Liver (tissue), 8 donors: ENCODE measurements at regions not wholly inside any gene's neighbourhood (a gene's known extent, or its start where the extent isn't known, plus 50 kb on each side); places are given as distances from the start of the nearest gene placed in this dataset.

Experiments used
- DNase-seq: peaks from one replicate; pipeline ENCODE4 v3.0.0-alpha.2; 2017; ENCODE audit warnings: low spot score
- H3K27ac ChIP-seq, 2 donors: one replicate each; pipeline ENCODE4 v1.7.0; 2013; ENCODE audit warnings: inconsistent platforms in 2 of 2, low read length in 2 of 2, control low read depth in 1 of 2, low read depth in 1 of 2, mild to moderate bottlenecking in 1 of 2
- H3K27me3 ChIP-seq, 4 donors: one replicate each; pipeline versions ENCODE4 v1.6.1 to v1.7.0; 2013; ENCODE audit warnings: low read length in 3 of 4, inconsistent platforms in 1 of 4, mild to moderate bottlenecking in 1 of 4, moderate library complexity in 1 of 4; ENCODE audit not compliant: control insufficient read depth in 4 of 4, insufficient read depth in 4 of 4
- H3K36me3 ChIP-seq, 4 donors: one replicate each; pipeline versions ENCODE4 v1.6.1 to v1.7.0; 2013; ENCODE audit warnings: low read length in 3 of 4, mild to moderate bottlenecking in 3 of 4, low read depth in 1 of 4, moderate library complexity in 1 of 4; ENCODE audit not compliant: control insufficient read depth in 4 of 4, insufficient read depth in 3 of 4
- H3K4me1 ChIP-seq, 4 donors: one replicate each; pipeline versions ENCODE4 v1.6.1 to v1.7.0; 2013; ENCODE audit warnings: low read length in 3 of 4, mild to moderate bottlenecking in 3 of 4, moderate library complexity in 1 of 4; ENCODE audit not compliant: control insufficient read depth in 4 of 4, insufficient read depth in 4 of 4
- H3K4me3 ChIP-seq, 3 donors: one replicate each; pipeline versions ENCODE4 v1.6.1 to v1.7.0; 2013; ENCODE audit warnings: low read length in 3 of 3, control low read depth in 1 of 3, low read depth in 1 of 3, mild to moderate bottlenecking in 1 of 3
- H3K9ac ChIP-seq, 2 donors: one replicate each; pipeline ENCODE4 v1.7.0; 2013; ENCODE audit warnings: low read length in 2 of 2, mild to moderate bottlenecking in 2 of 2, moderate library complexity in 2 of 2, control low read depth in 1 of 2, low read depth in 1 of 2
- H3K9me3 ChIP-seq, 4 donors: one replicate each; pipeline versions ENCODE4 v1.6.1 to v1.7.0; 2013; ENCODE audit warnings: low read length in 3 of 4; ENCODE audit not compliant: control insufficient read depth in 4 of 4
- ATF3 ChIP-seq: IDR thresholded peaks from 2 replicates; pipeline ENCODE4 v1.6.1; 2016; ENCODE audit warnings: antibody characterized with exemption
- CTCF ChIP-seq: fragments of 150-350 bp; IDR thresholded peaks from 2 replicates; pipeline ENCODE4 v1.5.1; 2017; ENCODE audit warnings: improper control_type of control experiment, low read depth, low read length; ENCODE audit not compliant: missing input control
- EGR1 ChIP-seq, 2 donors: IDR thresholded peaks; 2 replicates each; pipeline ENCODE4 v1.6.1; 2016 to 2018; ENCODE audit warnings: antibody characterized with exemption in 2 of 2, low read depth in 2 of 2
- FOXA1 ChIP-seq: IDR thresholded peaks from 2 replicates; pipeline ENCODE4 v1.6.1; 2016; ENCODE audit warnings: antibody characterized with exemption
- FOXA2 ChIP-seq: IDR thresholded peaks from 2 replicates; pipeline ENCODE4 v1.6.1; 2016; ENCODE audit warnings: antibody characterized with exemption
- GABPA ChIP-seq, 2 donors: IDR thresholded peaks in 1 of 2; conservative IDR thresholded peaks in 1 of 2; 2 replicates each; pipeline ENCODE4 v1.6.1; 2016; ENCODE audit warnings: antibody characterized with exemption in 2 of 2, mild to moderate bottlenecking in 1 of 2, moderate library complexity in 1 of 2
- HNF4A ChIP-seq, 2 donors: conservative IDR thresholded peaks; 2 replicates each; pipeline ENCODE4 v1.6.1; 2016; ENCODE audit warnings: antibody characterized with exemption in 2 of 2, mild to moderate bottlenecking in 2 of 2
- HNF4G ChIP-seq: IDR thresholded peaks from 2 replicates; pipeline ENCODE4 v1.6.1; 2016; ENCODE audit warnings: antibody characterized with exemption
- JUND ChIP-seq, 2 donors: IDR thresholded peaks; 2 replicates each; pipeline ENCODE4 v1.6.1; 2016; ENCODE audit warnings: antibody characterized with exemption in 2 of 2
- NR2F2 ChIP-seq: IDR thresholded peaks from 2 replicates; pipeline ENCODE4 v1.6.1; 2016; ENCODE audit warnings: antibody characterized with exemption
- RAD21 ChIP-seq, 2 donors: IDR thresholded peaks; 2 replicates each; pipeline ENCODE4 v1.6.1; 2016; ENCODE audit warnings: antibody characterized with exemption in 2 of 2, mild to moderate bottlenecking in 2 of 2
- REST ChIP-seq: IDR thresholded peaks from 2 replicates; pipeline ENCODE4 v1.6.1; 2016; ENCODE audit warnings: antibody characterized with exemption, mild to moderate bottlenecking
- RXRA ChIP-seq, 2 donors: IDR thresholded peaks; 2 replicates each; pipeline ENCODE4 v1.6.1; 2017 to 2018; ENCODE audit warnings: antibody characterized with exemption in 2 of 2, mild to moderate bottlenecking in 1 of 2
- SP1 ChIP-seq: IDR thresholded peaks from 2 replicates; pipeline ENCODE4 v1.6.1; 2018; ENCODE audit warnings: antibody characterized with exemption, mild to moderate bottlenecking
- TAF1 ChIP-seq: conservative IDR thresholded peaks from 2 replicates; pipeline ENCODE4 v1.6.1; 2016; ENCODE audit warnings: antibody characterized with exemption, mild to moderate bottlenecking
- YY1 ChIP-seq: IDR thresholded peaks from 2 replicates; pipeline ENCODE4 v1.6.1; 2016; ENCODE audit warnings: antibody characterized with exemption, mild to moderate bottlenecking
- WGBS: extraction: QIAGEN DNeasy Blood & Tissue Kit; methylation state at CpG from one replicate; pipeline ENCODE4 v1.1.7; 2013; 5-methylcytosine and 5-hydroxymethylcytosine counted together
- TF ChIP-seq, protein P1 (sequence below): IDR thresholded peaks from 2 replicates; pipeline ENCODE4 v1.6.1; 2016; ENCODE audit warnings: antibody characterized with exemption
- TF ChIP-seq, protein P2 (sequence below): IDR thresholded peaks from 2 replicates; pipeline ENCODE4 v1.6.1; 2016; ENCODE audit warnings: antibody characterized with exemption
- donor health status: healthy.
- donor health status: healthy.
- donor health status: healthy.
- donor health status: healthy.
- donor health status: healthy.

- H3K4me1 ChIP-seq = no peaks in the 10 kb centered on the region
- H3K27ac ChIP-seq = no peak overlapping the region
- H3K36me3 ChIP-seq = no peaks in the 10 kb centered on the region
- no peak overlapping the region for H3K9ac ChIP-seq
- H3K4me3 ChIP-seq = no peak overlapping the region
- no peaks in the 10 kb centered on the region for H3K9me3 ChIP-seq
- DNase-seq = no peak
- TF ChIP-seq CTCF (no peak), HNF4A (conservative IDR thresholded peaks at IDR 0.05) (no peak), FOXA1 (no peak), TAF1 (no peak), SP1 (no peak), GABPA (IDR thresholded peaks at IDR 0.05 in 1 of 2, conservative IDR thresholded peaks at IDR 0.05 in 1 of 2) (no peak), HNF4G (no peak), YY1 (no peak), RXRA (IDR thresholded peaks at IDR 0.05) (no peak), ATF3 (no peak)
- TF ChIP-seq, protein P1, sequence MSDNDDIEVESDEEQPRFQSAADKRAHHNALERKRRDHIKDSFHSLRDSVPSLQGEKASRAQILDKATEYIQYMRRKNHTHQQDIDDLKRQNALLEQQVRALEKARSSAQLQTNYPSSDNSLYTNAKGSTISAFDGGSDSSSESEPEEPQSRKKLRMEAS = no peak
- TF ChIP-seq, protein P2, sequence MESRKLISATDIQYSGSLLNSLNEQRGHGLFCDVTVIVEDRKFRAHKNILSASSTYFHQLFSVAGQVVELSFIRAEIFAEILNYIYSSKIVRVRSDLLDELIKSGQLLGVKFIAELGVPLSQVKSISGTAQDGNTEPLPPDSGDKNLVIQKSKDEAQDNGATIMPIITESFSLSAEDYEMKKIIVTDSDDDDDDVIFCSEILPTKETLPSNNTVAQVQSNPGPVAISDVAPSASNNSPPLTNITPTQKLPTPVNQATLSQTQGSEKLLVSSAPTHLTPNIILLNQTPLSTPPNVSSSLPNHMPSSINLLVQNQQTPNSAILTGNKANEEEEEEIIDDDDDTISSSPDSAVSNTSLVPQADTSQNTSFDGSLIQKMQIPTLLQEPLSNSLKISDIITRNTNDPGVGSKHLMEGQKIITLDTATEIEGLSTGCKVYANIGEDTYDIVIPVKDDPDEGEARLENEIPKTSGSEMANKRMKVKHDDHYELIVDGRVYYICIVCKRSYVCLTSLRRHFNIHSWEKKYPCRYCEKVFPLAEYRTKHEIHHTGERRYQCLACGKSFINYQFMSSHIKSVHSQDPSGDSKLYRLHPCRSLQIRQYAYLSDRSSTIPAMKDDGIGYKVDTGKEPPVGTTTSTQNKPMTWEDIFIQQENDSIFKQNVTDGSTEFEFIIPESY = no peak
- 88% methylated on average over 3 of the region's 3 CpGs for WGBS
- H3K27me3 ChIP-seq = no peaks in the 10 kb centered on the region
Measured at GRCh38 chr4:10316851-10317250, 140.4 kb downstream of the ZNF518B start.

DNA sequence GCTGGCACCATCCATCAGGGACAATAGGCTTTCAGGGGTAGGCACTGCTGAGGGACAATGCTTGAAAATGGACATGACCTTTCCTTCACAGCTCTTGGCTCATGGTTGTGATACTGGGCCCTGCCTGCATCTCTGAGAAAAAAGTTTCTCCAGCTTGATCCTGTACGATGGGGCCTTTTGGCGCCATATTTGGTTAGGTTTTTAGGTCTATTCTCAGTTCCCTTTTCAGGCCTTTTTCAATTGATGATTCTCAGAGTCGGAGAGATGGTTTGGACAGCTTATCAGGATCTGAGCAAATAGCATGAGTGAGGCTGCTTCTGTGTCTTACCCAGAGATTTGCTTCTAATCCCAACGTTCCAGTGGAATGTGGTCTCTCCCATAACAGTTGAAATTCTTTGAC, 141.6 kb downstream of the ZNF518B start:
- 69% methylated on average over 4 of the region's 4 CpGs for WGBS

More for the DNA sequence above, 141.6 kb downstream of the ZNF518B start:
- Histone ChIP-seq H3K27me3 (no peaks in the 10 kb centered on the region), H3K9me3 (no peaks in the 10 kb centered on the region), H3K4me3 (no peak overlapping the region), H3K4me1 (no peaks in the 10 kb centered on the region), H3K27ac (no peak overlapping the region), H3K36me3 (no peaks in the 10 kb centered on the region), H3K9ac (no peak overlapping the region)
- DNase-seq = no peak
- no peak for TF ChIP-seq EGR1 (IDR thresholded peaks at IDR 0.05; ENCODE audit: low read depth in 2 of 2)
- TF ChIP-seq HNF4G = no peak
- TF ChIP-seq, protein P1 = no peak
- TF ChIP-seq NR2F2 = no peak
- TF ChIP-seq RAD21 (IDR thresholded peaks at IDR 0.05) = no peak
- no peak for TF ChIP-seq CTCF
- no peak for TF ChIP-seq FOXA1
- TF ChIP-seq ATF3 = no peak
- no peak for TF ChIP-seq FOXA2
- TF ChIP-seq, protein P2 = no peak
- TF ChIP-seq RXRA (IDR thresholded peaks at IDR 0.05) = no peak
- TF ChIP-seq TAF1 = no peak
- TF ChIP-seq REST = no peak
- no peak for TF ChIP-seq GABPA (IDR thresholded peaks at IDR 0.05 in 1 of 2, conservative IDR thresholded peaks at IDR 0.05 in 1 of 2)
- no peak for TF ChIP-seq HNF4A (conservative IDR thresholded peaks at IDR 0.05)
- TF ChIP-seq SP1 = no peak
- no peak for TF ChIP-seq JUND (IDR thresholded peaks at IDR 0.05)
- no peak for TF ChIP-seq YY1
